SK-N-SH (cell line): ENCODE measurements at regions not wholly inside any gene's neighbourhood (a gene's known extent, or its start where the extent isn't known, plus 50 kb on each side); places are given as distances from the start of the nearest gene placed in this dataset.

ENCODE experiments used
- CTCF ChIA-PET: fragments of 300-600, 350-600 bp; formaldehyde crosslinking; extraction: SDS; loops from one replicate; lab custom pipeline; 2021; lab: Yijun Ruan, JAX
- POLR2A ChIA-PET: fragments of 350-600 bp; sonication (Branson Sonifier 250); formaldehyde crosslinking; extraction: SDS; loops from one replicate; lab custom pipeline; 2020; ENCODE audit warnings: antibody characterized with exemption, inconsistent platforms; lab: Yijun Ruan, JAX
- DNase-seq: peaks from one replicate; pipeline ENCODE4 v3.0.0; 2012
- H2AFZ ChIP-seq: fragments of 200-600 bp; sonication (generic); 2 replicates; pipeline ENCODE4 v1.8.1; 2016; ENCODE audit warnings: antibody characterized with exemption, mild to moderate bottlenecking, low read depth
- H3F3A ChIP-seq: fragments of 200-600 bp; sonication (generic); replicated peaks from 2 replicates; pipeline ENCODE3; 2016; ENCODE audit warnings: antibody characterized with exemption, mild to moderate bottlenecking; ENCODE audit not compliant: insufficient read depth
- H3K27ac ChIP-seq, 2 experiments: fragments of 200-500 bp in 1 of 2; fragments of 200-600 bp in 1 of 2; sonication (Bioruptor generic) in 1 of 2; sonication (generic), shearing (Covaris generic) in 1 of 2; 2 replicates each; pipeline versions ENCODE4 v1.5.1 to v1.6.1; 2014 to 2016; ENCODE audit warnings: low read depth in 2 of 2, inconsistent platforms in 1 of 2, low read length in 1 of 2, mild to moderate bottlenecking in 1 of 2, mixed read lengths in 1 of 2
- H3K27me3 ChIP-seq: fragments of 200-600 bp; sonication (generic), shearing (Covaris generic); 2 replicates; pipeline ENCODE4 v1.6.1; 2016; ENCODE audit warnings: mixed run types; ENCODE audit not compliant: insufficient read depth
- H3K36me3 ChIP-seq, 2 experiments: fragments of 200-500 bp in 1 of 2; fragments of 200-600 bp in 1 of 2; sonication (Bioruptor generic) in 1 of 2; sonication (generic) in 1 of 2; replicated peaks in 1 of 2; 2 replicates each; pipeline versions ENCODE3 to v1.5.1; 2014 to 2016; ENCODE audit warnings: low read length in 1 of 2, mild to moderate bottlenecking in 1 of 2; ENCODE audit not compliant: insufficient read depth in 2 of 2, control insufficient read depth in 1 of 2
- H3K4me1 ChIP-seq, 2 experiments: fragments of 200-500 bp in 1 of 2; fragments of 200-600 bp in 1 of 2; sonication (Bioruptor generic) in 1 of 2; sonication (generic), shearing (Covaris generic) in 1 of 2; 2 replicates each; pipeline versions ENCODE4 v1.5.1 to v1.6.1; 2014 to 2016; ENCODE audit warnings: low read depth in 1 of 2, low read length in 1 of 2, mixed run types in 1 of 2; ENCODE audit not compliant: insufficient read depth in 2 of 2, control insufficient read depth in 1 of 2
- H3K4me2 ChIP-seq: fragments of 200-600 bp; sonication (generic), shearing (Covaris generic); 2 replicates; pipeline ENCODE4 v1.6.1; 2017; ENCODE audit warnings: mixed run types
- H3K4me3 ChIP-seq, 2 experiments: fragments of 200-500 bp in 1 of 2; fragments of 200-600 bp in 1 of 2; sonication (Bioruptor generic) in 1 of 2; sonication (generic), shearing (Covaris generic) in 1 of 2; 2 replicates each; pipeline versions ENCODE4 v1.5.1 to v1.8.1; 2014 to 2016; ENCODE audit warnings: low read depth in 2 of 2, inconsistent platforms in 1 of 2, low read length in 1 of 2, mild to moderate bottlenecking in 1 of 2, mixed read lengths in 1 of 2, moderate library complexity in 1 of 2
- H3K79me2 ChIP-seq: fragments of 200-600 bp; sonication (generic); 2 replicates; pipeline ENCODE4 v1.8.1; 2017; ENCODE audit warnings: mild to moderate bottlenecking; ENCODE audit not compliant: insufficient read depth
- H3K9ac ChIP-seq: fragments of 200-600 bp; sonication (generic); 2 replicates; pipeline ENCODE4 v1.6.1; 2017; ENCODE audit warnings: mixed run types
- H3K9me2 ChIP-seq: fragments of 200-600 bp; sonication (generic); 2 replicates; pipeline ENCODE4 v1.6.1; 2017; ENCODE audit warnings: mixed run types
- H3K9me3 ChIP-seq: fragments of 200-600 bp; sonication (generic); 2 replicates; pipeline ENCODE4 v1.6.1; 2017; ENCODE audit warnings: mixed run types, mild to moderate bottlenecking, moderate library complexity
- H4K20me1 ChIP-seq: fragments of 200-600 bp; sonication (generic); 2 replicates; pipeline ENCODE4 v1.6.1; 2017; ENCODE audit warnings: mild to moderate bottlenecking, mixed run types; ENCODE audit not compliant: insufficient read depth
- CHD2 ChIP-seq: fragments of 150-350 bp; IDR thresholded peaks from 2 replicates; pipeline ENCODE4 v1.6.1; 2018; ENCODE audit warnings: low read length; ENCODE audit not compliant: partially characterized antibody
- ELF1 ChIP-seq: IDR thresholded peaks from 2 replicates; pipeline ENCODE4 v1.4.0; 2012
- EP300 ChIP-seq, 2 experiments: IDR thresholded peaks; 2 replicates each; pipeline versions ENCODE4 v1.4.0 to v1.6.1; 2012; ENCODE audit warnings: borderline replicate concordance in 1 of 2, low read depth in 1 of 2, low read length in 1 of 2
- FOXJ3 ChIP-seq: sonication (generic); formaldehyde crosslinking; IDR thresholded peaks from 2 replicates; pipeline ENCODE4 v1.5.1; 2020; ENCODE audit warnings: mild to moderate bottlenecking, missing genetic modification reagents
- GATA2 ChIP-seq: sonication (generic); formaldehyde crosslinking; IDR thresholded peaks from 2 replicates; pipeline ENCODE4 v1.5.0; 2020; ENCODE audit warnings: mild to moderate bottlenecking, missing genetic modification reagents
- IRF3 ChIP-seq: fragments of 150-350 bp; IDR thresholded peaks from 2 replicates; pipeline ENCODE4 v1.6.1; 2016; ENCODE audit warnings: mild to moderate bottlenecking, low read depth, low read length
- MAX ChIP-seq: IDR thresholded peaks from 2 replicates; pipeline ENCODE4 v1.4.0; 2012; ENCODE audit warnings: low read depth
- MEF2A ChIP-seq: IDR thresholded peaks from 2 replicates; pipeline ENCODE4 v1.4.0; 2012; ENCODE audit warnings: low read depth, borderline replicate concordance
- NRF1 ChIP-seq: IDR thresholded peaks from 2 replicates; pipeline ENCODE4 v1.6.1; 2012; ENCODE audit warnings: low read depth, mild to moderate bottlenecking, low read length
- PBX3 ChIP-seq: IDR thresholded peaks from 2 replicates; pipeline ENCODE4; 2012
- POLR2AphosphoS5 ChIP-seq: IDR thresholded peaks from 2 replicates; pipeline ENCODE4 v1.6.1; 2012; ENCODE audit warnings: low read depth, low read length
- REST ChIP-seq: IDR thresholded peaks from 2 replicates; pipeline ENCODE4 v1.6.1; 2012; ENCODE audit warnings: mild to moderate bottlenecking, low read depth, low read length, moderate library complexity
- RFX5 ChIP-seq: IDR thresholded peaks from 2 replicates; pipeline ENCODE4 v1.6.1; 2012; ENCODE audit warnings: mild to moderate bottlenecking, improper control_type of control experiment, low read length
- TEAD4 ChIP-seq: IDR thresholded peaks from 2 replicates; pipeline ENCODE4 v1.4.0; 2012; ENCODE audit warnings: mild to moderate bottlenecking, borderline replicate concordance; ENCODE audit not compliant: insufficient read depth

GRCh38 chr5:125794922-125795321, 628.3 kb upstream of the GRAMD2B start:
- H4K20me1 ChIP-seq = no peaks in the 10 kb centered on the region
- H2AFZ ChIP-seq = no peak overlapping the region
- no peak for TF ChIP-seq TEAD4
- TF ChIP-seq PBX3 = no peak
- TF ChIP-seq NRF1 = no peak
- no peak for TF ChIP-seq RFX5
- TF ChIP-seq EP300 (IDR thresholded peaks at IDR 0.05; ENCODE audit: borderline replicate concordance in 1 of 2, low read depth in 1 of 2, low read length in 1 of 2) = no peak
- no peak for TF ChIP-seq CHD2
- no peak for TF ChIP-seq FOXJ3 (CRISPR knock-in tag)
- no peak for TF ChIP-seq ELF1
- TF ChIP-seq, all 33 proteins: peak for 0
- no peaks in the 10 kb centered on the region for H3F3A ChIP-seq
- no peaks in the 10 kb centered on the region for H3K9me3 ChIP-seq
- H3K79me2 ChIP-seq = no peaks in the 10 kb centered on the region
- no peaks in the 10 kb centered on the region for H3K27me3 ChIP-seq
- H3K36me3 ChIP-seq = no peaks in the 10 kb centered on the region
- POLR2A ChIA-PET = no interaction called here
- no peak overlapping the region for H3K27ac ChIP-seq
- no peaks in the 10 kb centered on the region for H3K9me2 ChIP-seq
- no peak overlapping the region for H3K4me2 ChIP-seq
- no peak overlapping the region for H3K4me3 ChIP-seq
- no peaks in the 10 kb centered on the region for H3K4me1 ChIP-seq
- CTCF ChIA-PET = interaction anchor here (0.6 kb wide), 1 partner anchor 61 kb away, joined by 3 read pairs; no protein-coding TSS in a partner anchor
- no peak overlapping the region for H3K9ac ChIP-seq
- DNase-seq = no peak

GRCh38 chr5:125798307-125798706, 624.9 kb upstream of the GRAMD2B start:
- H3K4me2 ChIP-seq = no peak overlapping the region
- CTCF ChIA-PET = no interaction called here
- DNase-seq = no peak
- H3K4me3 ChIP-seq = no peak overlapping the region
- peaks cover 0 to 3% of the 10 kb centered on the region in 2 experiments for H3K36me3 ChIP-seq
- no peak overlapping the region for H3K27ac ChIP-seq
- H2AFZ ChIP-seq = no peak overlapping the region
- POLR2A ChIA-PET = no interaction called here
- H3K79me2 ChIP-seq = no peaks in the 10 kb centered on the region
- no peaks in the 10 kb centered on the region for H3K9me3 ChIP-seq
- no peak overlapping the region for H3K9ac ChIP-seq
- H3F3A ChIP-seq = no peaks in the 10 kb centered on the region
- H3K9me2 ChIP-seq = no peaks in the 10 kb centered on the region
- no peaks in the 10 kb centered on the region for H3K4me1 ChIP-seq
- TF ChIP-seq MAX (no peak), REST (peak; percentile 88), IRF3 (no peak), MEF2A (no peak), RFX5 (no peak), GATA2 (CRISPR knock-in tag) (no peak), POLR2AphosphoS5 (no peak), EP300 (IDR thresholded peaks at IDR 0.05; ENCODE audit: borderline replicate concordance in 1 of 2, low read depth in 1 of 2, low read length in 1 of 2) (no peak)
- H3K27me3 ChIP-seq = no peaks in the 10 kb centered on the region
- H4K20me1 ChIP-seq = no peaks in the 10 kb centered on the region
